ENCODE measurements at regions not wholly inside any gene's neighbourhood (a gene's known extent, or its start where the extent isn't known, plus 50 kb on each side); places are given as distances from the start of the nearest gene placed in this dataset.

DNA sequence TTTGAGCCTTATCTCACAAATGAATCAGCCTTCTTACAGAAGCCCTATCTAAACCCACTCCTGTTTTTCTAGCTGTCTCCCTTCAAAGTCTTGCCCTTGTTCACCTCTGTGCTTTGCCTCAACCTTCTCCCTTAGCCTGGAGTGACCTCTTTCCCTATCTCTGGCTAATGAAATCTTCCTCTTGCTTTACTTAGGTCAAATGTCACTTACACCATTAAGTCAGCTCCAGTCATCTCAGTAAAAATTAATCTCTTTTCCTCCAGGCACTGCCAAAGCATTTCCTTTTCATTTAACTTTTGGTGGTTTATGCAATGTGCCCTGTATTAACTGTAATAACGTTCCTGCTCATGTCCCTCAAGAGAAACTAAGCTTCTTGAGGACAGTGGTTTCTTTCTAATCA is 596.5 kb upstream of the MIR17HG start:
- no peak for TF ChIP-seq POLR2A (IDR thresholded peaks at IDR 0.05)
- TF ChIP-seq, protein P1, sequence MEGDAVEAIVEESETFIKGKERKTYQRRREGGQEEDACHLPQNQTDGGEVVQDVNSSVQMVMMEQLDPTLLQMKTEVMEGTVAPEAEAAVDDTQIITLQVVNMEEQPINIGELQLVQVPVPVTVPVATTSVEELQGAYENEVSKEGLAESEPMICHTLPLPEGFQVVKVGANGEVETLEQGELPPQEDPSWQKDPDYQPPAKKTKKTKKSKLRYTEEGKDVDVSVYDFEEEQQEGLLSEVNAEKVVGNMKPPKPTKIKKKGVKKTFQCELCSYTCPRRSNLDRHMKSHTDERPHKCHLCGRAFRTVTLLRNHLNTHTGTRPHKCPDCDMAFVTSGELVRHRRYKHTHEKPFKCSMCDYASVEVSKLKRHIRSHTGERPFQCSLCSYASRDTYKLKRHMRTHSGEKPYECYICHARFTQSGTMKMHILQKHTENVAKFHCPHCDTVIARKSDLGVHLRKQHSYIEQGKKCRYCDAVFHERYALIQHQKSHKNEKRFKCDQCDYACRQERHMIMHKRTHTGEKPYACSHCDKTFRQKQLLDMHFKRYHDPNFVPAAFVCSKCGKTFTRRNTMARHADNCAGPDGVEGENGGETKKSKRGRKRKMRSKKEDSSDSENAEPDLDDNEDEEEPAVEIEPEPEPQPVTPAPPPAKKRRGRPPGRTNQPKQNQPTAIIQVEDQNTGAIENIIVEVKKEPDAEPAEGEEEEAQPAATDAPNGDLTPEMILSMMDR (IDR thresholded peaks at IDR 0.05): no peak

All from esophagus squamous epithelium (tissue), 4 donors.